ENCODE measurements at regions not wholly inside any gene's neighbourhood (a gene's known extent, or its start where the extent isn't known, plus 50 kb on each side); places are given as distances from the start of the nearest gene placed in this dataset.
"Not testable (repeated sequence)": the region's sequence is repeated elsewhere in the genome, so short reads cannot be mapped to it uniquely, and the experiment has no call there.

- DNase-seq = no peak
Measured at GRCh38 chr18:34280000-34280399, 55.3 kb upstream of the NOL4 start.

- no peak for DNase-seq
Measured at GRCh38 chr18:34280653-34281052, 55.9 kb upstream of the NOL4 start.

- DNase-seq = no peak
Measured at GRCh38 chr18:34281290-34281689, 56.6 kb upstream of the NOL4 start.

- no peak for DNase-seq
Measured at GRCh38 chr18:34281722-34282121, 57.0 kb upstream of the NOL4 start.

- no peak for DNase-seq
Measured at GRCh38 chr18:34283506-34283905, 58.8 kb upstream of the NOL4 start.

- no peak for DNase-seq
Measured at GRCh38 chr18:34287825-34288224, 63.1 kb upstream of the NOL4 start.

- no peak for DNase-seq
Measured at GRCh38 chr18:34292594-34292993, 67.9 kb upstream of the NOL4 start.

DNA sequence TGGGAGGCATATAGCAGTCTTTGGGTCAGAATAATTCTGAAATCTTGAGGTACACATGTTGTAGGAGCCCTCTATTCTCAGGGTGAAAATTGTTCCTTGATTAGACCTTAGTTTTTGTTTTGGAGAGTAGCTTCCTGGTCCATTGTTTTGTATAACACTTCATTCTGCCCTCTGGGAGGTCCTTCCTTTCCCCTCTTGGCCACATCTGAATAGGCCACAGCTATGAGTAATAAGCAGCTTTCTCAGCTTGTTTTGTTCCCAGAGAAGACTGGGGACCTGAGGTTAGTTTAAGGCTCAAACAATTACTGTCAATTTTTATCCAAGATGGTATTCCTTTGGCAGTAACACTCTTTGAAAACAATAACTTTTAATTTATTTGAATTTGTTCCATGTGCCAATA, 72.6 kb upstream of the NOL4 start:
- no peak for DNase-seq

DNA sequence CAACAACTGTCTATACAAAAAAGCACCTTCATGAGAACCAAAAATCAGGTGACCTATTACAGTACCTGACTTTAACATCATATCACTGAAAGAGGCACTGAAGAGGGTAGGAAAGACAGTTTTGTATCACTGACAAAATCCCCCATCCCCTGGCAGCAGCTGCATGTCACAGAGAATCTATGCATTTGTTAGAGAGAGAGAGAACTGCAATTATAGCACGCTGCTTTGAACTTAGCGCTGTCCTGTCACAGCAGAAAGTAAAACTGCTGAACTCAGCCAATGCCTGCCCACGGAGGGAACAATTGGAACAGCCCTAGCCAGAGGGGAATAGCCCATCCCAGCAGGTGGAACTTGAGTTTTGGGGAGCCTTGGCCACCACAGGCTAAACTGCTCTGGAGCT, 75.1 kb upstream of the NOL4 start:
- DNase-seq = no peak

DNA sequence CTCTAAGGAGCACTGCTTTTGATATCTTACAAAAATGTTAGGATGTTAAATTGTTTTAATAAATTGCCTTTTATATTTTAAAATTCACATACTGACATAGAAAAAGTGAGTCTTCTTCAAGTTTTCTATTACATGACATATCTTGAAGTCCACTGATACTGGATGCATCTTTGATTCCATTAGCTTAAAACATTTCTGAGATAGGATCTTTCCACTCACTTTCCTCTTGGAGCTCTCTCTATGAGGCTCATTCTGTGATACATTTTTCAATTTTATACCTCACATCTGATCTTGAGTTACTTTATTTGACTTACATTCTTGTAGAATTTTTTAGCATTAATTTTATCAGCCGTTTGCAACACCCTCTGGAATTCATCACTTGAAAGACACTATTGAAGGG, 86.8 kb upstream of the NOL4 start:
- DNase-seq = no peak

GRCh38 chr18:34314847-34315246, 90.1 kb upstream of the NOL4 start:
- DNase-seq = no peak

- DNase-seq = no peak
Measured at GRCh38 chr18:34315591-34316352, 91.1 kb upstream of the NOL4 start.

- no peak for DNase-seq
Measured at GRCh38 chr18:34320267-34320666, 95.6 kb upstream of the NOL4 start.

DNA sequence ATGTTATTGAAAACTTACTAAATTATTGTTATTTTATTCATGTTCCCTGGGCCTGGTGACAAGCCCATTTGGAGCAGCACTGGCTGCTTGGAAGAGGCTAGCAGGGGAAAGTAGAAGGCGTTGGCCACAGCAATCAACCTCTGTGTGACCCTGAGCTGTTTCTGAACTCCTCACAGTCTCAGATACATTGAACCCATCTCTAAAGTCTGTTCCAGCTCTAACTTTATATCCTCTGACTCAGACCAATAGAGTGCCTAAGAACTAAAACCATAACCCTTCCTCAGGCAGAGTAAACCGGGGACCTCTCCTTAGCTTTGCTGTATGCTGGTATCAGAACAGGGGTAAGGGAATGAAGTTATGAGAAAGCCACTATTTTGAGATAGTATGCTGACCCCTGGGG, 96.4 kb upstream of the NOL4 start:
- DNase-seq = no peak

- DNase-seq = no peak
Measured at GRCh38 chr18:34322365-34323289, 97.9 kb upstream of the NOL4 start.

DNA sequence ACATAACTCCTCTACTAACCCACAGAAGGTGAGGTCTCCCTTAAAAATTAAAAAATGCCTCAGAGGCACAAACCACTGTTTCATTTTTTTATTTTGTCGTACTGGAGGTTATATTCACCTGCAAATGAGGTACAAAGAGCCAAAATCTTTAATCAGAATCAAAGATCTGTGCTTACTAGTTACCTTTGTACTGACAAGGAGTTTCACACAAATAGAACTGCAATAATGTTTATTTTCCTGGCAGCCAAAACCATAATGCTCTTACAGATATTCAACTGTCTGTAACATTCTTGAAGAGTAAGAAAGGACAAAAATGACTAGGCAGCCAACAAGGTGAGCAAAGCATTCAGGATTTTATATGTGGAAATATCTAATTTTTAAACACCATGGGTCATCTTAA, 105.1 kb upstream of the NOL4 start:
- DNase-seq = no peak

DNA sequence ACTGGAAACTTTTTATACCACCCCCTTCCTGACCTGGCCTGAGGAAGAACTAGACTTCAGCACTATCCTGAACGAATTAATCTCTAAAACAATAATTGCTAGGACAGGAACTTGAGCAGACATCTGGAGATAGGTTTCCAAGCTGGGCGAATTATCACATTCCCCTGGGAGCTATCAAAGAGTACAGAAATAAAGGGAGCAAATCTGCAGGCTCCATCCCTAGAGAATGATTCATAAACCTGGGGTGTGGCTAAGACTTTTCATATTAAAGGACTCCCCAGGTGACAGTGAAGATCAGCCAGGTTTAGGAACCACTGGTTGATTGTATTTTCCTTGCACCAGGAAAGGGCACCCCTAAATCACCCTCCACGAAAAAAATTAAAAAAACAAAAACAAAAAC, 105.6 kb upstream of the NOL4 start:
- DNase-seq = no peak

- not testable (repeated sequence) for DNase-seq
Measured at GRCh38 chr18:34330907-34331306, 106.2 kb upstream of the NOL4 start.

DNA sequence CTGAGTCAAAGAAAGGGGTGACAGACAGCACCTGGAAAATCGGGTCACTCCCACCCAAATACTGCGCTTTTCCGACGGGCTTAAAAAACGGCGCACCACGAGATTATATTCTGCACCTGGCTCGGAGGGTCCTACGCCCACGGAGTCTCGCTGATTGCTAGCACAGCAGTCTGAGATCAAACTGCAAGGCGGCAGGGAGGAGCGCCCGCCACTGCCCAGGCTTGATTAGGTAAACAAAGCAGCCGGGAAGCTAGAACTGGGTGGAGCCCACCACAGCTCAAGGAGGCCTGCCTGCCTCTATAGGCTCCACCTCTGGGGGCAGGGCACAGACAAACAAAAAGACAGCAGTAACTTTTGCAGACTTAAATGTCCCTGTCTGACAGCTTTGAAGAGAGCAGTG, 106.6 kb upstream of the NOL4 start:
- not testable (repeated sequence) for DNase-seq

DNA sequence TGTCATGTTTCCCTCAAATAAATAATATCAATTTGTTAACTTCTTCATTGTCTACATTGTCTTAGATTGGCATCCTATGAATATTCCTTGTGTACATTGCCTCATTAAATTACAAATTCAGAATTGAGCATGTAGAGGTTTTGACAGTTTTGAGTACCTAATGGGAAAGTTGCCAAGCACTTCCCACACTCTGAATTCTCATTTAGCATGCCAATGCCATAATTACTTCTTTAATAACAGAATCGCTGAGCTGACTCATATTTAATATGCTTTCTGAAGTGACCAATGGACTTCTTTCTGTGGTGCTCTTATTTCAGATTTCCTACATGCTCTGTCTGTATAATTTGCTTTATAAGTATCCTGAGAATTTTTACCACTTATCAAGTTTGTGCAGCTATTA, 114.4 kb upstream of the NOL4 start:
- no peak for DNase-seq

DNA sequence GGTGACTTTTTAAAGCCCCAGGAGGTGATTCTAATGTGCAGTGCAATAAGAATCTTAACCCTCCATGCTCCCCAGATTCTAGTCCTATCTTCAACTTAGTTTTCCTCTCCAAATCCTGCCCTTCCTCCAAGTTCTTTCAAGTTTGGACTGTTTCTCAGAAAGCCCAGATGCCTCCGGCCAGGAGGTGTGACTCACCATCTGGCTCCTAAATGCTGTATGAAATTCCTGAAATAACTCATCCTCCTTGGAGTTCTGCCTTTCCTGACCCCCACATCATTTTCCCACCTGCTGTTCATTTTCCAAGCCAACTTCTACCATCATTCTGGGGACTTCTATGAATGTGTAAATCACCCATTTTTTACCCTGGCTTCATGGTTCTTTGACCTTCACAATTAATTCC, 118.2 kb upstream of the NOL4 start:
- no peak for DNase-seq

DNA sequence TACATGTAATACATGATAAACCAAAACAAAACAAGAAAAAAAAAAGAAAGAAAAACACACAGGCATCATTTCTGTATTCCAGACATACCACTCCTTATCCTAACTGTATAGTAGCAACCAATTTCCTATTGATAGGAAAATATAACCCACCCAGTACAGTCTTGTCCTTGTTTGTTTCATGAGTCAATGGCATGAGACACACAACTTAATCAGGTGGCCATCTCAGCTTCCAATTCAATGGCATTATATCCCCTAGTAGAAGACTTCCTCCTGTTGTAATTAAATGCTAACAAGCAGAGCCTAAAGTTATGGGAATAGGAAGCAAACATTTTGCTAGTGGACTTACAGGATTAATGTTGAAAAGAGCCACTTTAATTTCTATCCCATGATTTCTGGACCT, 121.0 kb upstream of the NOL4 start:
- no peak for DNase-seq

DNA sequence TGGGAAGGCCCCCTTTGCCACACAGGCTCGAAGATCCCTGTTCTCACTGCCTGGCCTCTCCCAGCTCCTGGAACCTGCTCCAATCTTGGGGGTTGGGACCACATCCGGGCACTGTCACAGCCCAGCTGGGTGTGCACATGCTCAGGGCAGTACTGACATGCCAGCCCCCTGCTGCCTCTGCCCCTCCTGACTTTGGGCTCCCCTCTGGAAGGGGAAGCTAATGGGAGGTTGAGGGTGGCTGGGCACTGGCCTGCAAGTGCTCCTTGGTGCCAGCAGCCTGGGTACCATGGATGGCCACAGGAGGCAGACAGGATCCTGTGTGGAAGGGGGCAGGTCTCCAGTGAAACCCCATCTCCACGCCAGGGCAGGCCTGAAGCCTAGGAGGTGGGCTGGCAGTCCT, 126.1 kb upstream of the NOL4 start:
- no peak for DNase-seq

Measured in CD4-positive, alpha-beta T cell treated with Interleukin-21 for 1 hour (primary cell).